ENCODE measurements at regions not wholly inside any gene's neighbourhood (a gene's known extent, or its start where the extent isn't known, plus 50 kb on each side); places are given as distances from the start of the nearest gene placed in this dataset.

DNA sequence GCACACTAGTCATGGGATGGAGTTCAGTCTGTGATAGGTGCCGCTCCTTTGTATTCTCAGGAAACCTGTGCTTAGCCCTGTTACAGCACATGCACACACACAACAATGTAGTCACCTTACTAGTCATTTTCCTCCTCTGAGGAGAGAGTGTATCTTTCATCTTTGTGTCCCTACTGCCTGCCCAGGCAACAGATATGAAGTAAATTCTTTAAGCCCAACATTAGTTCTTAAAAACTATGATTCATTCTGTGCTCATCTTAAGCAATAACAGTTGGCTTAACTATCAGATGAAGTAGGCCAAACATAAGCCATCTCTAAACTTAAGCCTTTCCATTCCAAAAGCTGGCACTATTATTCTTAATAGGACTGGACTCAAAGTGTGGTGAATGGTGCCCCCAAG lies 186.5 kb downstream of the LNPK start:
- no peaks in the 10 kb centered on the region for H3K27me3 Mint-ChIP-seq (ENCODE audit: low read depth)
- no peak for TF ChIP-seq CTCF (IDR thresholded peaks at IDR 0.05; ENCODE audit: unreplicated experiment in 3 of 3)

DNA sequence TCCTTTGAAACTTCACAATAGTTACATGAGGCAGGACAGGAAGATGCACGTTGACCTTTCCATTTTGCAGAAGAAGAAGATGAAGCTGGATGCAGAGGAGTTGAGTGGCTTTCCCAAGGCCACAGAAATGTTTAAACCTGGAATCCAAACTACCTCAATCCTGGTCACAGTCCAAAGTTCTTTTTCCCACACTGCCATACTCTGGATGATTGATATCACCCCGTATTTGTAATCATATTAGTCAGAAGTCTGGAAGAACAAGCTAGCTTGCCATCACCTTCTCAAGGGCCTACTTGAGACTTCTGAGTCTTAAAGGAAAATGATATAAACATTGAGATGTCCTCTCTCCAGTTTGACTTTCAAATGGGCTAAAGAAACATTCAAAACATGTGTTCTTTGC lies 190.1 kb downstream of the LNPK start:
- Mint-ChIP-seq H3K4me1 (peaks cover 13% of the 10 kb centered on the region), H3K9me3 (peaks cover 14% of the 10 kb centered on the region), H3K27me3 (ENCODE audit: low read depth) (no peaks in the 10 kb centered on the region), H3K4me3 (no peak overlapping the region), H3K36me3 (ENCODE audit: low read depth) (peaks cover 3% of the 10 kb centered on the region), H3K27ac (no peak overlapping the region)
- no peak for TF ChIP-seq CTCF (IDR thresholded peaks at IDR 0.05; ENCODE audit: unreplicated experiment in 3 of 3)

More for the DNA sequence above, 186.5 kb downstream of the LNPK start:
- peaks cover 21% of the 10 kb centered on the region for H3K9me3 Mint-ChIP-seq
- H3K27ac Mint-ChIP-seq = no peak overlapping the region
- H3K4me1 Mint-ChIP-seq = no peaks in the 10 kb centered on the region
- no peak overlapping the region for H3K4me3 Mint-ChIP-seq
- peaks cover 3% of the 10 kb centered on the region for H3K36me3 Mint-ChIP-seq (ENCODE audit: low read depth)

- no peak overlapping the region for H3K4me3 Mint-ChIP-seq
- H3K27me3 Mint-ChIP-seq (ENCODE audit: low read depth) = no peaks in the 10 kb centered on the region
- TF ChIP-seq CTCF (IDR thresholded peaks at IDR 0.05; ENCODE audit: unreplicated experiment in 3 of 3) = no peak
- no peaks in the 10 kb centered on the region for H3K36me3 Mint-ChIP-seq (ENCODE audit: low read depth)
- peaks cover 7% of the 10 kb centered on the region for H3K9me3 Mint-ChIP-seq
- H3K4me1 Mint-ChIP-seq = peaks cover 36% of the 10 kb centered on the region
- no peak overlapping the region for H3K27ac Mint-ChIP-seq
Measured at GRCh38 chr2:175808858-175809257, 193.2 kb downstream of the LNPK start.

DNA sequence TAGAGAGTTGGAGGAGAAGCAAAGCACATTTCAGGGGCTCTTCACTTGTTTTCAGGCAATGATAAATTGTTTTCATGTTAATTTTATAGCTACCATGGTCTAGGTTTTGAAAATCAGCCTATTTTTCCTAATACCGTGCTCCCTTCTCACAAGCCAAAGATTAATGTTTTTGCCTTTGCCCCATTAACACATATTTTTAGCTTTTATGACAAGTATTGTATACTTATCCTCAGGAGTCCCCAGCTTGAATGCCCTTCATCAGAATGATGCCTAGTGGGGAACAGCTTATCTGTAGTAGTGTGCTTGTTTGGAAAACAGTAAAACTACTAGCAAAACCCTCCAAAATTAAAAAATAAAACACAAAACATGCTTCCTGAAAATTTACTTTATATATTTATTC lies 194.0 kb downstream of the LNPK start:
- Mint-ChIP-seq H3K27me3 (ENCODE audit: low read depth) (no peaks in the 10 kb centered on the region), H3K4me3 (no peak overlapping the region), H3K36me3 (ENCODE audit: low read depth) (no peaks in the 10 kb centered on the region), H3K9me3 (peaks cover 7% of the 10 kb centered on the region), H3K27ac (peak overlapping the region in 1 of 3 experiments; percentile 36), H3K4me1 (peaks cover 36% of the 10 kb centered on the region)
- TF ChIP-seq CTCF (IDR thresholded peaks at IDR 0.05; ENCODE audit: unreplicated experiment in 3 of 3) = no peak

- Mint-ChIP-seq H3K27me3 (ENCODE audit: low read depth) (no peaks in the 10 kb centered on the region), H3K4me3 (no peak overlapping the region), H3K27ac (peak overlapping the region in 2 of 3 experiments; percentile 36 to 61), H3K4me1 (peaks cover 36% of the 10 kb centered on the region), H3K36me3 (ENCODE audit: low read depth) (no peaks in the 10 kb centered on the region), H3K9me3 (peaks cover 3% of the 10 kb centered on the region)
- no peak for TF ChIP-seq CTCF (IDR thresholded peaks at IDR 0.05; ENCODE audit: unreplicated experiment in 3 of 3)
Measured at GRCh38 chr2:175807031-175807873, 194.8 kb downstream of the LNPK start.

GRCh38 chr2:175806570-175806969 lies 195.5 kb downstream of the LNPK start:
- no peaks in the 10 kb centered on the region for H3K27me3 Mint-ChIP-seq (ENCODE audit: low read depth)
- H3K9me3 Mint-ChIP-seq = no peaks in the 10 kb centered on the region
- peak overlapping the region; percentile 6 to 44 (median 10) for H3K27ac Mint-ChIP-seq
- no peak for TF ChIP-seq CTCF (IDR thresholded peaks at IDR 0.05; ENCODE audit: unreplicated experiment in 3 of 3)
- H3K4me3 Mint-ChIP-seq = no peak overlapping the region
- H3K4me1 Mint-ChIP-seq = peaks cover 36% of the 10 kb centered on the region
- H3K36me3 Mint-ChIP-seq (ENCODE audit: low read depth) = no peaks in the 10 kb centered on the region

All from nephron (organoid).